ENCODE measurements at regions not wholly inside any gene's neighbourhood (a gene's known extent, or its start where the extent isn't known, plus 50 kb on each side); places are given as distances from the start of the nearest gene placed in this dataset.

GRCh38 chr3:117706756-117707155, 997.2 kb downstream of the TUSC7 start:
- no peak overlapping the region for H3K4me3 ChIP-seq (ENCODE audit: low read length)
- no peak for DNase-seq (ENCODE audit: low read depth)

GRCh38 chr3:117708601-117709000, 999.0 kb downstream of the TUSC7 start:
- no peak overlapping the region for H3K4me3 ChIP-seq (ENCODE audit: low read length)
- TF ChIP-seq CTCF (conservative IDR thresholded peaks at IDR 0.05; ENCODE audit: low read depth, low read length) = no peak
- DNase-seq (ENCODE audit: low read depth) = no peak

More at GRCh38 chr3:117706756-117707155, 997.2 kb downstream of the TUSC7 start:
- TF ChIP-seq CTCF (conservative IDR thresholded peaks at IDR 0.05; ENCODE audit: low read depth, low read length) = no peak

DNA sequence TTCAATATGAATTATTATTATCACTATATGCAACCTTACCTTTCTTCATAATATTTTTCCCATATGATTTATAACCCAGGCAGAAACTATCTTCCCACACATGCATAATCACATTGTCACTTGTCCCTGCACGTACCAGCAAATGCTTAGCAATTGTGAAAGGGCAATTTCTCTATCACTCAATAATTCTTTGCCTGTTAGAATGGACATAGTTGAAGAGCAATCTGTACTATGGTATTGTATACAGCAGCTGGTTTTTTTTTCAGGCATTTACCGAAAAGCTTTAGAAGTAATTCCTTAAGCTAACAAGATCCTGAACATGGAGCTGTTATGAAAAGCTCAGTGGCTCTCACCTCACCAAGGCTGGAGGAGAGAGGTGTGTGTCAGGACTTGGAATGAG, 999.5 kb downstream of the TUSC7 start:
- DNase-seq (ENCODE audit: low read depth) = no peak
- H3K4me3 ChIP-seq (ENCODE audit: low read length) = no peak overlapping the region
- no peak for TF ChIP-seq CTCF (conservative IDR thresholded peaks at IDR 0.05; ENCODE audit: low read depth, low read length)

DNA sequence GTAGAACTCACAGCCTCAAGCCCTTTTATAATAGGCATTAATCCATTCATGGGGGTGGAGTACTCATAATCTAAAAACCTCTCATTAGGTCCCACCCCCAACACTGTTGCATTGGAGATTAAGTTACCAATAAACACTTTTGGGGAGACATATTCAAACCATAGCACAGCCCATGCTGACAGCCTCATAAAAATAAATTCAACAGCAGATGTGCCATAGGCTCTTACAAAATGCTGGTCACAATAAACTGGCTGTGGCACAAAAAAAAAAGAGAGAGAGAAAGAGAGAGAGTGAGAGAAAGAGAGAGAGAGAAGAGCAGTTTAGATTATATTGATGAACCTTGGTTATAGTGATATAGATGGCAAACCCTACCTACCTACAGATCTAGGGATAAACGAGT, 1000.9 kb downstream of the TUSC7 start:
- TF ChIP-seq CTCF (conservative IDR thresholded peaks at IDR 0.05; ENCODE audit: low read depth, low read length) = no peak
- DNase-seq (ENCODE audit: low read depth) = no peak
- no peak overlapping the region for H3K4me3 ChIP-seq (ENCODE audit: low read length)

GRCh38 chr3:117719316-117719926, 1009.8 kb downstream of the TUSC7 start:
- peak; percentile 82 for TF ChIP-seq CTCF (conservative IDR thresholded peaks at IDR 0.05; ENCODE audit: low read depth, low read length)
- H3K4me3 ChIP-seq (ENCODE audit: low read length) = no peak overlapping the region
- DNase-seq (ENCODE audit: low read depth) = no peak

GRCh38 chr3:117721866-117722265, 1012.3 kb downstream of the TUSC7 start:
- no peak overlapping the region for H3K4me3 ChIP-seq (ENCODE audit: low read length)
- TF ChIP-seq CTCF (conservative IDR thresholded peaks at IDR 0.05; ENCODE audit: low read depth, low read length) = no peak
- DNase-seq (ENCODE audit: low read depth) = no peak

DNA sequence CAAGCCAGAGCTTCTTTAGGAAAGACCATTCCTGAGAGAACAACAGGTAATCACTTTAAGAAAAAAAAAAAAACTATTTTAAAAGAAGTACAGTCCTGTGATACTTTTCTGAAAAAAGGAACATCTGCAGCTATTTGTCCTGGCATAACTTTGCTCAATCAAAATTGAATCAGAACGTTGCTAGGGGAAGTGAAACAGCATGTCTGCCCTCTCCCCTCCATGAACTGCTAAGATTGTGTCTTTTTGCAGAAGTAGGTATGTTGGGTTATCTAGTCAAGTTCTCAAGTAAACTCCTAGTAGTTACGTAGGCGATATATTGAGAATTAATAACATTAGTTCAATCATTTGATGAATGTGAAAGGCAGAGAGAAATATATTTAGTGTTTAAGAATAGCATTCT, 1013.3 kb downstream of the TUSC7 start:
- TF ChIP-seq CTCF (conservative IDR thresholded peaks at IDR 0.05; ENCODE audit: low read depth, low read length) = no peak
- no peak overlapping the region for H3K4me3 ChIP-seq (ENCODE audit: low read length)
- DNase-seq (ENCODE audit: low read depth) = no peak
